ENCODE measurements at regions not wholly inside any gene's neighbourhood (a gene's known extent, or its start where the extent isn't known, plus 50 kb on each side); places are given as distances from the start of the nearest gene placed in this dataset.
A peak's percentile ranks its signal among the peaks of the same experiment; 100 is the strongest.

DNA sequence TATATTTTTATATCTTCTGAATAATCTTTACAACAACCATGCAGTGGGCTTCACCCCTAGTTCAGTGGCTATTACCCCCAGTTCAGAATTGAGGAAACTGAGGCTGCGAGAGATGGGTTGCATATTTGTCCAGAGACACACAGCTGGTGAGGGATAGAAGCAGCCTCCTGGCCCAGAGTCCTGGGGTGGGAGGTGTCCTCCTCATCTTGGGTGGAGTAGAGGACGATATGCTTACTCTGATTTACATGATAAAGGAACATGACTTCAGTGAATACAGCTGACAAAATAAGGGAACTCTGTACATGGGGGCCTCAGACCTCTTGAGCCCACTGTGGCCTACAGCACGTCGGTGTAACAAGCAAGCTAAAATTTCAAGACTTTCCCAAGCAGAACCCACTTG, 214.7 kb downstream of the FBXO15 start:
- intact Hi-C loops (cut with DNase I, micrococcal nuclease): no loop called here

DNA sequence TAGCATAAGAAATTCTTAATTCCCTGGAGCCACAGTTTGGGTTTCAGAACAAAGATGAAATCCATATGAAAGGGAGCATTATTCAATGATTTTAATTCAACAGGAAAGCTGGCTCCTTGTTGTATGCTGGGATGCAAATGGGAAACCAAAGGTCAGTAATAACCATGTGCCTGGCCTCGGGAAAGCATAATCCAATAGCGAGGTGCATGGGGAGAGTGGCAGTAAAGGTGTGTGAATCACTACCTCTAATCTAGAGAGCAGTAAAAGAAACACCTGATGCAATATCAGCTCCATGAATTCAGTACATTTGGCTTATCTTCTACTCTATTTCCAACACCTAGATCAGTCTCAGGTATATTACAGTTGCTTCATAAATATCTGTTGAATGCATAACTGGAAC, 220.1 kb downstream of the FBXO15 start:
- no peak for DNase-seq
- ATAC-seq: peak; percentile 64
- intact Hi-C loops (cut with DNase I, micrococcal nuclease): no loop called here

More for the DNA sequence above, 214.7 kb downstream of the FBXO15 start:
- no peak for DNase-seq
- ATAC-seq: no peak

GRCh38 chr18:73924836-73925235, 222.8 kb downstream of the FBXO15 start:
- no peak for ATAC-seq
- intact Hi-C loops (cut with DNase I, micrococcal nuclease): no loop called here
- DNase-seq: no peak

DNA sequence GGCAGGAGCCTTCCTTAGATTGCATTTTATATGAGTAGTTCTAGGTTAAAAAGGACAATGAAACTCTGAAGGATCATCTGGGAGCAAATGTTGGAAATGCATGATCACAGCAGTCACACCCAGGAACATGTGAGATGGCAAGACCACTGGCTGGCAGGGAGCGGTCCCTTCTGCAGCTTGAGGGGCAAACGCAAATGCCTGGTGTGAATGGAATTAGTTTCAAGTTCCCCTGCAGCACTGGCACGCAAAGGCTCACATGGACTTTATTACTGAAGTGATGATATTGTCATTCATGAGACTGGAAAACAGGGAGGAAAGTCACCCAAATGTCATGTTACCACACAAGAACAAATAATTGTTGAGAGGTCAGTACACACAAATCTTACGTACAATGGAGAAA, 223.3 kb downstream of the FBXO15 start:
- DNase-seq (no peak), ATAC-seq (no peak)
- intact Hi-C loops (cut with DNase I, micrococcal nuclease): no loop called here

DNA sequence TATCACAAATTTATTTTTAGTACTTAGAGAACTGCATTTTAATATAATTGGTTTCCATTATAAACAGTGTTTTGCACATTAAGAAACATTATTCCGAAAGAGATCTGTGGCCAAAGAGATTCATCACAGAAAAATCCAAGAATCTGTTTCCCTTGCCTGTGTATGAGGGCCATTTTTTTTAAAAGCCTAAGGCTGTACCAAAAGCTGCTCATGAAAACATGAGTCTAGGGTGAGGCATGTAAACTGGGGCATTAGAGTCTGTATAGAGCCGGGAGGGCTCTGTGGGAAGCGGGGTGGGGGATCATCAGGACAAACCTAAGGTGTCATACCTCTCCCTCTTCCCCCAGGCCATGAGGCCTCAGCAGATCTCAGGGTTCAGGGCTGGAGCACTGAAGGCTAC, 223.8 kb downstream of the FBXO15 start:
- ATAC-seq (no peak), DNase-seq (no peak)
- intact Hi-C loops (cut with DNase I, micrococcal nuclease): no loop called here

GRCh38 chr18:73920033-73920432, 227.6 kb downstream of the FBXO15 start:
- DNase-seq (no peak), ATAC-seq (no peak)
- intact Hi-C loops (cut with DNase I, micrococcal nuclease): no loop called here

GRCh38 chr18:73918816-73919215, 228.8 kb downstream of the FBXO15 start:
- intact Hi-C loops (cut with DNase I, micrococcal nuclease): no loop called here
- ATAC-seq (no peak), DNase-seq (no peak)

DNA sequence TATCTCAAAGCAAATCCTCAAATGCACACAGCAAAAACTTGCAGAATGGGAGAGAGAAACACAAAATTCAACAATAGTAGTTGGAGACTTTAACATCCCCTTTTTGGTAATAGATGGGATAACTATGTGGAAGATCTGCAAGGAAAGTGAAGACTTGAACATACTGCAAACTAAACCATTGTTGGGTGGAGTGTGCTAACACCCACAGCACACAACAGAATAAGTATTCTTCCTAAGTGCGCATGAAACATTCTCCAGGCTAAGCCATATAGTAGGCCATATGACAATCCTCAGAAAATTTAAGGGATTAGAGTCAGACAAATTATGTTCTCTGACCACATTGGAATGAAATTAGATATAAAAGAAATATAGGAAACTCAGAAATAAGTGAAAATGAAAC, 230.6 kb downstream of the FBXO15 start:
- intact Hi-C loops (cut with DNase I, micrococcal nuclease): no loop called here
- no peak for DNase-seq
- ATAC-seq: no peak

DNA sequence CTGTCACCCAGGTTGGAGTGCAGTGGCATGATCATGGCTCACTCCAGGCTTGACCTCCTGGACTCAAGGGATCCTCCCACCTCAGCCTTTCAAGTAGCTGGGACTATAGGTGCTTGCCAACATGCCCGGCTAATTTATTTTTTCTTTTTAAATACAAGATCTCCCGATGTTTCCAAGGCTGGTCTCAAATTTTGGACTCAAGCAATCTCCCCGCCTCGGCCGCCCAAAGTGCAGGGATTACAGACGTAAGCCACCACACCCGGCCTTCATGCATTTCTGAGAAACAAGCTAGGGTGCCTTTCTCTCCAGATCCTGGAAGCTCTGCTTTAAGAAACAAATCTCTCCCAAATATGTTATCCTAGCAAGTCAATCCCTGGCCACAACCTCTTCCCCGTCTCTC, 234.1 kb downstream of the FBXO15 start:
- intact Hi-C loops (cut with DNase I, micrococcal nuclease): no loop called here
- no peak for ATAC-seq
- no peak for DNase-seq

GRCh38 chr18:73908323-73908722, 239.3 kb downstream of the FBXO15 start:
- ATAC-seq (no peak), DNase-seq (no peak)
- intact Hi-C loops (cut with DNase I, micrococcal nuclease): no loop called here

DNA sequence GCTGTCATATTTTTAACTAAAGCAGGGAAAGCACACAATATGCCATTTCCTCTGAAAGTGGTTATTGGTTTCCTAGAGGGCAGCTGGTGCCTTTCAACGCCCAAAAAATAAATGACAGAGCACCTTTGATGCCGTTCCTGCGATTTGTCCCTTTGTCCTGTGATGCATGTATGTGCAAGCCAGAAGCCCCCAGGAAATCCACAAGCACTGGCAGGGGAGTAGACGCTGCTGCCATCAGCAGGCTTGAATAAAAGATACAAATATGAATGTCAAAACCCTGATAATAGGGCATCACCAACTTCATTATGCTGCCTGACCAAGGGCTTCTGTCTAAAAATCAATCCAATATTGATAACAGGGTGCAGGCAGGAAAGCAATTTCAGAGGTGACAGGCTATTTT, 246.1 kb downstream of the FBXO15 start:
- ATAC-seq (no peak), DNase-seq (no peak)
- intact Hi-C loops (cut with DNase I, micrococcal nuclease): no loop called here

GRCh38 chr18:73901151-73901550, 246.5 kb downstream of the FBXO15 start:
- DNase-seq: no peak
- intact Hi-C loops (cut with DNase I, micrococcal nuclease): no loop called here
- ATAC-seq: no peak

DNA sequence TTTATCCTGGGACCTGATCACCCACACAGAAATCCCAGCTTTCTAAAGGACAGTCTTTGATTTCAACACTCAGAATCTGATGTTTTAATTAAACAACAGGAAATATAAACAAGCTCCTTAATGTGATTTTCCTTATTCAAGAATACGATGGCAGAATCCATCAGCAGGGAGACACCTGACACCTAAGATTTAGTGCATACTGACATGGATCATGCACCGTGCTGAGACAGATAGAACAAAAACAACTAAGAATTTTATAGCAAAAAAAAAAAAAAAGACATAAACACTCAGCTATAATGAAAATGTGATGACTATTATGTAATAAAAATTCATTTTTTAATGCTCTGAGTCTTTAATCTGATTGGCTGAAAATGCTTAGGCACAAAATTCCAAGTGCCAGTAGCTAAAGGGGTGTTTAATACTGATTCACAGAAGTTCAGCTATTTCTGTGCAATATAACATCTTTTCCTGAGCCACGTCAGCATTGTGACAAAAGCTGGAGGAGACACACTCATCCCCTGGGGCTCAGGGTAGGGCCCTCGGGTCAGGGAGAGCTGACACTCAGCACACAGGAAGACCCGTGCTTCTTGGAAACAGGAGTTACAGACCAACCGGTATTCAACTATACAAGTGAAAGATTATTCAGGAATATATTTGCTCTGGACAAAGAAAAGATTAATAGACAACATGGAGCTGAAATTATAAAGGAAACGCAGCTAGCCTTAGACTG, 247.4 kb downstream of the FBXO15 start:
- intact Hi-C loops (cut with DNase I, micrococcal nuclease): no loop called here
- ATAC-seq (no peak), DNase-seq (no peak)

- no peak for DNase-seq
- intact Hi-C loops (cut with DNase I, micrococcal nuclease): no loop called here
- ATAC-seq: no peak
These were observed 250.1 kb downstream of the FBXO15 start for GRCh38 chr18:73897517-73897916.

GRCh38 chr18:73896685-73897084, 250.9 kb downstream of the FBXO15 start:
- intact Hi-C loops (cut with DNase I, micrococcal nuclease): no loop called here
- no peak for DNase-seq
- no peak for ATAC-seq

- DNase-seq: no peak
- no peak for ATAC-seq
These were observed 251.9 kb downstream of the FBXO15 start for GRCh38 chr18:73895701-73896100.

DNA sequence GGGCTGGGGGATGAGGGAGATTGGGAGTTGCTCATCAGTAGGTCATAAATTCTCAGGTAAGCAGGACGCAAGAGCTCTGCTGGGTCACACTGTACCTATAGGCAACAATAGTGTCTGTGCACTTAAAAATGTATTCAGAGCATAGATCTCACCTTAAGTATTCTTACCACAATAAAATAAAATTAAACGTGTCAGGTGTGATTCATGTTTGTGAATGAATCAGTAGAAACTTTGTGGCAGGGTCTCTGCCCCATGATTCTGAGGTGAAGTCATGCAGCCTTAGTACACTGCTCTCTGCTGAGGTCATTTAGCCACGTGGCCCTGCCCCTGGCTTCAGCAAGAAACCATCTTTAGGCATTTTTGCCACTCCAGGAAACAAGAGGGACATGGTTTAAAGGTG, 253.8 kb downstream of the FBXO15 start:
- no peak for DNase-seq
- intact Hi-C loops (cut with DNase I, micrococcal nuclease): no loop called here

More at GRCh38 chr18:73895701-73896100, 251.9 kb downstream of the FBXO15 start:
- intact Hi-C loops (cut with DNase I, micrococcal nuclease): no loop called here

GRCh38 chr18:73891572-73892421, 255.8 kb downstream of the FBXO15 start:
- DNase-seq (no peak), ATAC-seq (no peak)
- intact Hi-C loops (cut with DNase I, micrococcal nuclease): no loop called here

More for the DNA sequence above, 253.8 kb downstream of the FBXO15 start:
- ATAC-seq: no peak

- DNase-seq (no peak), ATAC-seq (no peak)
- intact Hi-C loops (cut with DNase I, micrococcal nuclease): no loop called here
These were observed 259.1 kb downstream of the FBXO15 start for GRCh38 chr18:73888565-73888964.

- ATAC-seq (no peak), DNase-seq (no peak)
- intact Hi-C loops (cut with DNase I, micrococcal nuclease): no loop called here
These were observed 259.8 kb downstream of the FBXO15 start for GRCh38 chr18:73887801-73888200.
